ENCODE measurements at regions not wholly inside any gene's neighbourhood (a gene's known extent, or its start where the extent isn't known, plus 50 kb on each side); places are given as distances from the start of the nearest gene placed in this dataset.
"Not testable (repeated sequence)": the region's sequence is repeated elsewhere in the genome, so short reads cannot be mapped to it uniquely, and the experiment has no call there.

DNA sequence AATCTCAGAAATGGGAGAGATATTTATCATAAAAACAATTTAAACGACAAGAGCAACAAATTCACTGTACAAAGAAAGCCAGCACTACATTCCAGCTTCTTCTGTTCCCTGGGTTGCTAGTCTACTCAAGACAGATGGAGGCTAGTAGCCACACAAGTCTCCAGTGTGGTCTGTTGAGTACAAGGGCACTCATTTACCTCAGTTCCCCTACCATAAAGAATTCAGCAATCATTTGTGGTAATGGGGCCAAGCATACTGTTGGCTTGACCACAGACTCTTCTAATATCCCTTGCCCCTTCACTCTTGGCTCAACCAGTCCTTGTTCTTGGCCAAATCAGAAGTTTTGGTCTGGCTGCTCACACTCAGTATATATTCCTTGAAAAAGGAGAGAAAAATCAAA, 212.3 kb downstream of the COX18 start:
- H3K9me3 ChIP-seq (ENCODE audit: control insufficient read depth, low read depth, low read length): no peaks in the 10 kb centered on the region
- H3K27ac ChIP-seq (ENCODE audit: low read length): no peak overlapping the region
- H3K4me3 ChIP-seq (ENCODE audit: low read length): no peak overlapping the region
- WGBS (ENCODE audit: insufficient coverage, low lambda C conversion rate): no CpG with 5 or more reads among the region's 1 CpG
- no peaks in the 10 kb centered on the region for H3K36me3 ChIP-seq (ENCODE audit: control insufficient read depth, insufficient read depth, low read length)
- H3K27me3 ChIP-seq (ENCODE audit: control insufficient read depth, insufficient read depth, low read length): no peaks in the 10 kb centered on the region
- H3K4me1 ChIP-seq (ENCODE audit: control insufficient read depth, insufficient read depth, low read length): no peaks in the 10 kb centered on the region
- no peak for DNase-seq

DNA sequence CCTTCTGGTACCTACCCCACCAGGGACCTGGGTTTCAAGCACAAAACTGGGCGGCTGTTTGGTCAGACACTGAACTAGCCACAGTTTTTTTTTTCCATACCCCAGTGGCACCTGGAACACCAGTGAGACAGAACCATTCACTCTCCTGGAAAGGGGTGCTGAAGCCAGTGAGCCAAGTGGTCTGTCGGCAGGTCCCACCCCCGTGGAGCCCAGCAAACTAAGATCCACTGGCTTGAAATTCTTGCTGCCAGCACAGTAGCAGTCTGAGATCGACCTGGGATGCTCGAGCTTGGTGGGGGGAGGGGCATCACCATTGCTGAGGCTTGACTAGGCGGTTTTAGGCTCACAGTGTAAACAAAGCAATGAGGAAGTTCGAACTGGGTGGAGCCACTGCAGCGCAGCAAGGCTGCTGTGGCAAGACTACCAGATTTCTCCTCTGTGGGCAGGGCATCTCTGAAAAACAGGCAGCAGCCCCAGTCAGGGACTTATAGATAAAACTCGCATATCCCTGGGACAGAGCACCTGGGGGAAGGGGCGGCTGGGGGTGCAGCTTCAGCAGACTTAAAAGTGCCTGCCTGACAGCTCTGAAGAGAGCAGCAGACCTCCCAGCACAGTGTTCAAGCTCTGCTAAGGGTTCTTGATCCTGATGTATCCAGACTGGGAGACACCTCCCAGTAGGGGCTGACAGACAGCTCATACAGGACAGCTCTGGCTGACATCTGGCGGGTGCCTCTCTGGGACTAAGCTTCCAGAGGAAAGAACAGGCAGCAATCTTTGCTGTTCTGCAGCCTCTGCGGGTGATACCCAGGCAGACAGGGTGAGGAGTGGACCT, 223.0 kb downstream of the COX18 start:
- WGBS (ENCODE audit: insufficient coverage, low lambda C conversion rate): no CpG with 5 or more reads among the region's 12 CpGs
- no peak for DNase-seq
- H3K27me3 ChIP-seq (ENCODE audit: control insufficient read depth, insufficient read depth, low read length): no peaks in the 10 kb centered on the region

DNA sequence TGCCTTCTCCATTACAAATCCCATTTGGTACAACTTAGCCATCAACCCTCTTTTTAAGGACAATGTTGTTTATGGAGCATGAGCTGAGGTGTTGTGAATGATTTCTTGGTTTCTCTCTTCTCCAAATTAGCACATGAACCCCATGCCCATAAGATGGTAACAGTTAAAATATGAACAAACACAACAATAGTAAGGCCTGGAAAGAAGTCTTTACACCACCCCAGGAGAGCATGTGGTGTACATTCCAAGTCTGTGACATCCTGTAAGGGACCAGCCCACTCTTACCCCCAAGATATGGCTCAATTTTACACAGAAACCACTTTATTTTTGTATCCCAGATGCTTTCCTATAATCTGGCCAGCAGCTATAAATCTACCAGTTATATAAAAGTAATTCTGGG, 226.1 kb downstream of the COX18 start:
- H3K27me3 ChIP-seq (ENCODE audit: control insufficient read depth, insufficient read depth, low read length): no peaks in the 10 kb centered on the region

More for the DNA sequence above, 223.0 kb downstream of the COX18 start:
- no peaks in the 10 kb centered on the region for H3K36me3 ChIP-seq (ENCODE audit: control insufficient read depth, insufficient read depth, low read length)
- H3K9me3 ChIP-seq (ENCODE audit: control insufficient read depth, low read depth, low read length): no peaks in the 10 kb centered on the region
- no peak overlapping the region for H3K27ac ChIP-seq (ENCODE audit: low read length)
- no peaks in the 10 kb centered on the region for H3K4me1 ChIP-seq (ENCODE audit: control insufficient read depth, insufficient read depth, low read length)
- no peak overlapping the region for H3K4me3 ChIP-seq (ENCODE audit: low read length)

DNA sequence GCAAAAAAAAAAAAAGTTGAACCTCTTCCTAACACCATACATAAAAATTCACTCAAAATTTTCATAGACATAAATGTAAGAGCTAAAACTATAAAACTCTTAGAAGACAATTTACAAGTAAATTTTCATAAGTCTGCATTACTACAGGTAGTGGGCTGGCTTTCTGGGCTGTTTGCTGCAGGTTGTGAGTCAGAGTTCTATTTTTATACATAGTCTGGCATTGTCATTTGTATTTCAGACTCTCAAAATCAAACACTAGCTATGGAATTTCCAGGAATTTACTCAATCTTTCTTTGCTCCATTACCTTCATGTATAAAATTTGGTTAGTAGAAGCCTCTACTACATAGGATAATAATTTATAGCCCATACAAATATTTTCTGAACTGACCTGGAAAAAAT, 227.2 kb downstream of the COX18 start:
- Histone ChIP-seq H3K27ac (ENCODE audit: low read length) (no peak overlapping the region), H3K4me3 (ENCODE audit: low read length) (no peak overlapping the region), H3K36me3 (ENCODE audit: control insufficient read depth, insufficient read depth, low read length) (no peaks in the 10 kb centered on the region), H3K9me3 (ENCODE audit: control insufficient read depth, low read depth, low read length) (no peaks in the 10 kb centered on the region), H3K4me1 (ENCODE audit: control insufficient read depth, insufficient read depth, low read length) (no peaks in the 10 kb centered on the region), H3K27me3 (ENCODE audit: control insufficient read depth, insufficient read depth, low read length) (no peaks in the 10 kb centered on the region)
- DNase-seq: no peak

More for the DNA sequence above, 226.1 kb downstream of the COX18 start:
- no peak overlapping the region for H3K4me3 ChIP-seq (ENCODE audit: low read length)
- H3K4me1 ChIP-seq (ENCODE audit: control insufficient read depth, insufficient read depth, low read length): no peaks in the 10 kb centered on the region
- no peak overlapping the region for H3K27ac ChIP-seq (ENCODE audit: low read length)
- H3K9me3 ChIP-seq (ENCODE audit: control insufficient read depth, low read depth, low read length): no peaks in the 10 kb centered on the region
- H3K36me3 ChIP-seq (ENCODE audit: control insufficient read depth, insufficient read depth, low read length): no peaks in the 10 kb centered on the region
- DNase-seq: no peak

DNA sequence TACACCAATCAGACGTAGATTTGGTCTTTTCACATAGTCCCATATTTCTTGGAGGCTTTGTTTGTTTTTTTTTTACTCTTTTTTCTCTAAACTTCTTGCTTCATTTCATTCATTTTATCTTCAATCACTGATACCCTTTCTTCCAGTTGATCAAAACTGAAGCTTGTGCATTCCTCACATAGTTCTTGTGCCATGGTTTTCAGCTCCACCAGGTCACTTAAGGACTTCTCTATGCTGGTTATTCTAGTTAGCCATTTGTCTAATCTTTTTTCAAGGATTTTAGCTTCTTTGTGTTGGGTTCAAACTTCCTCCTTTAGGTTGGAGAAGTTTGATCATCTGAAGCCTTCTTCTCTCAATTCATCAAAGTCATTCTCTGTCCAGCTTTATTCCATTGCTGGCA, 229.3 kb downstream of the COX18 start:
- WGBS (ENCODE audit: insufficient coverage, low lambda C conversion rate): 40% methylated on average over 1 of the region's 1 CpG

DNA sequence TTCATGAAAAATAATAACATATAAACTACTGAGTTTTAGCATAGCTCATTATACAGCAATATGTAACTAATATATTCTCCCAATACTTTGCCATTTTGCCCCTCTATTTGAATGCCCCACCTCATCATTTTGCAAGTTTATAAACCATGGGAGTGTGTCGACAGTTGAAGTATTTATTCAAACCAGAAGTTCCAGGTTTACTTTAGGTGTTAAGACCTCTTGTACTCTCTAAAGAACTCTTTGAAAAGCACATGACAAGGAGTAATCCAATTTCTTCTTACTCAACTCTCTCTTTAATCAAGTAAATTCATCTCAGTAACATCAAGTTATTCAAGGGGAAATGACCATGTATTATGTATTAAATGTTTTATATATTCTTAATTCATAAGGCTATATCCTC, 240.7 kb downstream of the COX18 start:
- Histone ChIP-seq H3K27me3 (ENCODE audit: control insufficient read depth, insufficient read depth, low read length) (no peaks in the 10 kb centered on the region), H3K9me3 (ENCODE audit: control insufficient read depth, low read depth, low read length) (no peaks in the 10 kb centered on the region), H3K4me1 (ENCODE audit: control insufficient read depth, insufficient read depth, low read length) (no peaks in the 10 kb centered on the region), H3K36me3 (ENCODE audit: control insufficient read depth, insufficient read depth, low read length) (no peaks in the 10 kb centered on the region), H3K27ac (ENCODE audit: low read length) (no peak overlapping the region), H3K4me3 (ENCODE audit: low read length) (no peak overlapping the region)
- no peak for DNase-seq
- no CpG with 5 or more reads among the region's 1 CpG for WGBS (ENCODE audit: insufficient coverage, low lambda C conversion rate)

More for the DNA sequence above, 229.3 kb downstream of the COX18 start:
- not testable (repeated sequence) for H3K4me1 ChIP-seq (ENCODE audit: control insufficient read depth, insufficient read depth, low read length); H3K9me3 ChIP-seq (ENCODE audit: control insufficient read depth, low read depth, low read length); H3K27me3 ChIP-seq (ENCODE audit: control insufficient read depth, insufficient read depth, low read length); H3K27ac ChIP-seq (ENCODE audit: low read length); H3K4me3 ChIP-seq (ENCODE audit: low read length); DNase-seq; H3K36me3 ChIP-seq (ENCODE audit: control insufficient read depth, insufficient read depth, low read length)

DNA sequence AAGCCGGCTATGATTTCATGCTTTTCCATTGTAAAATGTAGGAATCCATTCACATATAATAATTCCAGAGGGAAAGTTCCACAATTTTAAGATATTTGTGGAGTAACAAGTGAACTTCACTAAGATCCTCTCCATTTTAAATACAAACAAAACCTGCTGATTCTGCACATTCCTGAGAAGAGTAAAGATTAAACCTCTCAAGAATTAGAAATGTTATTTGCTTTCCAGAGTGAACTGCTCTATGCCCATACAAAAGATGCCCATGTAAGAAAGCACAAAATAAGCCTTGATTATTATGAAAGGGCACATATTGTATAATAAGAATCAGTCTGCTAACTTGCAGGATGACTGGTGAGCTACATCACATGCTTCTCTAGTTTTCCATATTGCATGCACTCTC, 241.5 kb downstream of the COX18 start:
- Histone ChIP-seq H3K4me1 (ENCODE audit: control insufficient read depth, insufficient read depth, low read length) (no peaks in the 10 kb centered on the region), H3K27ac (ENCODE audit: low read length) (no peak overlapping the region), H3K4me3 (ENCODE audit: low read length) (no peak overlapping the region), H3K27me3 (ENCODE audit: control insufficient read depth, insufficient read depth, low read length) (no peaks in the 10 kb centered on the region), H3K36me3 (ENCODE audit: control insufficient read depth, insufficient read depth, low read length) (no peaks in the 10 kb centered on the region), H3K9me3 (ENCODE audit: control insufficient read depth, low read depth, low read length) (no peaks in the 10 kb centered on the region)
- no CpG with 5 or more reads among the region's 1 CpG for WGBS (ENCODE audit: insufficient coverage, low lambda C conversion rate)
- DNase-seq: no peak

DNA sequence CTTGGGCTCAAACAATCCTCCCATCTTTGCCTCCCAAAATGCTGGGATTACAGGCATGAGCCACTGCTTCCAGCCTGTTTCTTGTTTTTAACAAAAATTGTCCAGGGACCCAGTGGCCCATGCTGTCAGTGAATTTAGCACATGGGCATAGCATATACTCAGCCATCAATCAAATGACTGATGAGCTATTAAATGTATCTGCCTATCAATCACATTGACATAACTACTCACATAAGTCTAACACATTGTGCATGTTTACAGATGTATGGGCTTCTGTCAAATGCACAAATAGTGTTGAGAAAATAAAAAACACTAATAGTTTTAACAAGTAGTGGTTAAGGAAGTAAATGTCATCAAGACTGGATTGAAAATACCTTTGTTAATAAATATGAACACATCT, 249.4 kb downstream of the COX18 start:
- Histone ChIP-seq H3K27me3 (ENCODE audit: control insufficient read depth, insufficient read depth, low read length) (no peaks in the 10 kb centered on the region), H3K27ac (ENCODE audit: low read length) (no peak overlapping the region), H3K4me3 (ENCODE audit: low read length) (no peak overlapping the region), H3K9me3 (ENCODE audit: control insufficient read depth, low read depth, low read length) (no peaks in the 10 kb centered on the region), H3K36me3 (ENCODE audit: control insufficient read depth, insufficient read depth, low read length) (no peaks in the 10 kb centered on the region), H3K4me1 (ENCODE audit: control insufficient read depth, insufficient read depth, low read length) (no peaks in the 10 kb centered on the region)
- DNase-seq: no peak

DNA sequence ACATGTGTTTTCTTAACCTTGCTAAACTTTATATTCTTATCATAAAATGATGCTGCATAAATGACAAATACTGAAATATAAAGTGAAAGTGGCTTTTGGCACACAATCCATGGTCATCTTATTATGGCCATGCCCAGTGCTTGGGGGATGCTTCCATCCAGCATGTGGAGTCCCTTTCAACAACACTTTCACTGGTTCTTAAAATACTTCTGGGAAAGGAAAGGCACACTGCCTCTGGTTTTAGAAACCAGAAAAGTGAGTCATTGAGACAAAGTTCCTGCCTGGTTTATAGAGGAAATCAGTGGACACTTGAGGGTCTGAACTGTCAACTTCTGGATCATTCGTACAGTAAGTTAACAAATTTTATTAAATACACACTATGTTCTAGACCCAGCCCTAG, 248.0 kb upstream of the ADAMTS3 start:
- no peak overlapping the region for H3K27ac ChIP-seq (ENCODE audit: low read length)
- no peak for DNase-seq
- H3K4me1 ChIP-seq (ENCODE audit: control insufficient read depth, insufficient read depth, low read length): no peaks in the 10 kb centered on the region
- no CpG with 5 or more reads among the region's 1 CpG for WGBS (ENCODE audit: insufficient coverage, low lambda C conversion rate)
- no peaks in the 10 kb centered on the region for H3K27me3 ChIP-seq (ENCODE audit: control insufficient read depth, insufficient read depth, low read length)
- no peaks in the 10 kb centered on the region for H3K9me3 ChIP-seq (ENCODE audit: control insufficient read depth, low read depth, low read length)
- H3K36me3 ChIP-seq (ENCODE audit: control insufficient read depth, insufficient read depth, low read length): no peaks in the 10 kb centered on the region
- no peak overlapping the region for H3K4me3 ChIP-seq (ENCODE audit: low read length)

DNA sequence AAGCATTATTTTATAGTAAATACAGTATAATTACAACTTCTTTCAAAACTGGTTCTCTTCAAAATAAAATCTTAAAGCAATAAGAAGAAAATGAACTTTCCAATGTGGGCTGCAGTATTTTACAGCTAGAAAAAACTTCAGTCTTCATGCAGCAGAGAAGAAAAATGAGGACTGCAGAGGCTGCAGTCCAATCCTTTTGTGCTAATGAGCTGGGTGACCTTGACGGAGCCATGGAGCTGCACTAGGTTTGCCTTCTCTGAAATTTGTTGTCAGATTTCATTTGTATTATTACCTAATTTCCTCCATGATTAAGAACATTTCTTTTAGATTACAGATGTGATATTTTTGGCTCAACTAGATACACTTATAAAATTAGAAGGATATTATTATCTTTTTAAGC, 245.2 kb upstream of the ADAMTS3 start:
- H3K27me3 ChIP-seq (ENCODE audit: control insufficient read depth, insufficient read depth, low read length): no peaks in the 10 kb centered on the region
- WGBS (ENCODE audit: insufficient coverage, low lambda C conversion rate): no CpG with 5 or more reads among the region's 1 CpG
- H3K9me3 ChIP-seq (ENCODE audit: control insufficient read depth, low read depth, low read length): no peaks in the 10 kb centered on the region
- no peaks in the 10 kb centered on the region for H3K36me3 ChIP-seq (ENCODE audit: control insufficient read depth, insufficient read depth, low read length)
- no peak overlapping the region for H3K27ac ChIP-seq (ENCODE audit: low read length)
- no peak overlapping the region for H3K4me3 ChIP-seq (ENCODE audit: low read length)
- no peaks in the 10 kb centered on the region for H3K4me1 ChIP-seq (ENCODE audit: control insufficient read depth, insufficient read depth, low read length)
- no peak for DNase-seq

DNA sequence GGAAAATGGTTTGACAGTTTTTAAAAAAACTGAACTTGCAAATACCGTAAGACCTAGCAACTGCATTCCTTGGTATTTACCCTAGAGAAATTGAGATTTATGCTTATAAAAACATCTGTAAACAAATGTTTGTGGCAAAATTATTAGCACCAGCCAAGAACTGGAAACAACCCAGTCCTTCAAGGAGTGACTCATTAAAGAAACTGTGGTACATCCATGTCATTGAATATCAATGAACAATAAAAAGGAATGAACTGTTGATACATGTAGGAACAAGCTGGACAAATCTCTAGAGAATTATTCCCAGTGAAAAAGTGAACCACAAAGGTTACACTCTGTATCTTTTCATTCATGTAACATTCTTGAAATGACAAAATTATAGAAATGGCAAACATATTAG, 240.2 kb upstream of the ADAMTS3 start:
- Histone ChIP-seq H3K27ac (ENCODE audit: low read length) (no peak overlapping the region), H3K27me3 (ENCODE audit: control insufficient read depth, insufficient read depth, low read length) (no peaks in the 10 kb centered on the region), H3K9me3 (ENCODE audit: control insufficient read depth, low read depth, low read length) (no peaks in the 10 kb centered on the region), H3K4me3 (ENCODE audit: low read length) (no peak overlapping the region), H3K36me3 (ENCODE audit: control insufficient read depth, insufficient read depth, low read length) (no peaks in the 10 kb centered on the region), H3K4me1 (ENCODE audit: control insufficient read depth, insufficient read depth, low read length) (no peaks in the 10 kb centered on the region)
- DNase-seq: no peak
- 80% methylated on average over 1 of the region's 1 CpG for WGBS (ENCODE audit: insufficient coverage, low lambda C conversion rate)

All from large intestine (tissue), 3 donors.